Sigmoid colon (tissue), 6 donors: ENCODE measurements at regions not wholly inside any gene's neighbourhood (a gene's known extent, or its start where the extent isn't known, plus 50 kb on each side); places are given as distances from the start of the nearest gene placed in this dataset.
A peak's percentile ranks its signal among the peaks of the same experiment; 100 is the strongest.

Experiments
- DNase-seq: peaks from one replicate; pipeline ENCODE4 v3.0.0-alpha.2; 2019
- H3K27ac ChIP-seq, 4 donors: fragments of 200-600 bp; sonication (generic); one replicate each; pipeline ENCODE4 v1.5.1; 2016 to 2019; ENCODE audit warnings: mild to moderate bottlenecking in 1 of 4
- H3K27me3 ChIP-seq, 3 donors: fragments of 200-600 bp; sonication (generic); one replicate each; pipeline ENCODE4 v1.5.1; 2019; ENCODE audit warnings: mild to moderate bottlenecking in 1 of 3
- H3K36me3 ChIP-seq, 4 donors: fragments of 200-600 bp; sonication (generic); one replicate each; pipeline ENCODE4 v1.5.1; 2016 to 2019
- H3K4me1 ChIP-seq, 4 donors: fragments of 200-600 bp; sonication (generic); one replicate each; pipeline ENCODE4 v1.5.1; 2017 to 2019
- H3K4me3 ChIP-seq, 4 donors: fragments of 200-600 bp; sonication (generic); one replicate each; pipeline ENCODE4 v1.5.1; 2017 to 2019; ENCODE audit warnings: mild to moderate bottlenecking in 2 of 4, moderate library complexity in 1 of 4
- H3K9me3 ChIP-seq, 4 donors: fragments of 200-600 bp in 3 of 4; sonication (generic) in 3 of 4; one replicate each; pipeline versions ENCODE4 v1.5.1 to v1.6.1; 2013 to 2019
- EP300 ChIP-seq, 4 donors: sonication (generic); formaldehyde crosslinking; IDR thresholded peaks; one replicate each; pipeline ENCODE4 v1.6.1; 2017; ENCODE audit warnings: antibody characterized with exemption in 4 of 4
- POLR2A ChIP-seq, 2 donors: fragments of 450-650 bp; IDR thresholded peaks; one replicate each; pipeline ENCODE4 v1.6.1; 2016; ENCODE audit warnings: antibody characterized with exemption in 2 of 2, mild to moderate bottlenecking in 2 of 2, moderate library complexity in 2 of 2
- POLR2AphosphoS5 ChIP-seq, 4 donors: sonication (generic); formaldehyde crosslinking; IDR thresholded peaks; one replicate each; pipeline ENCODE4 v1.6.1; 2017; ENCODE audit warnings: antibody characterized with exemption in 4 of 4
- WGBS, 2 donors: extraction: QIAGEN DNeasy Blood & Tissue Kit; methylation state at CpG; one replicate each; pipeline ENCODE4 v1.1.7; 2013; 5-methylcytosine and 5-hydroxymethylcytosine counted together
- intact Hi-C: fragments of 100-400 bp; cut with DNase I; formaldehyde crosslinking; loops from one replicate; pipeline ENCODE4 v1.15.1; 2023
- TF ChIP-seq, protein P1 (sequence below), 4 experiments: fragments of 450-650 bp in 3 of 4; fragments of 200-600 bp in 1 of 4; IDR thresholded peaks; one replicate each; pipeline ENCODE4 v1.5.1; 2016 to 2019; ENCODE audit warnings: antibody characterized with exemption in 4 of 4, mild to moderate bottlenecking in 3 of 4, moderate library complexity in 2 of 4
- donor health status: healthy with polysubstance abuse.
- donor health status: healthy.

DNA sequence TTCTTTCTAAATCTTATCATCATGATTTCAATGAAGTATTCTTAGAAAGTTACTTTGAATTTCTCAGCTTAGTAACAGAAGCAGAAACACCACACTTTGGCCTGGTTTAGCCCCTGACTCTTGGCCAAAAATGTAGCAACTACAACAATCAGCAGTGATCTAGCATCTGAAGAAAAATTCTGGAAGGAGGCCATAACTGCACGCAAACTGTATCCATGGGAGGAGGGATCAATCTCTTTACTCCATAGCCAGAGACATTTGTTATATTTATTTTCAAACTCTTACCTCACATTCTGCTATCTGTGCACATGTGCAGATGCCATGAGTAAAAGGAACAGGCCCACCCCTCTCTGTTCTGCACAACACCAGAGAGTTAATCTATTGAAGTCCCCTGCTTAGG lies 251.0 kb upstream of the P2RY1 start:
- intact Hi-C loops = no loop called here
- no peaks in the 10 kb centered on the region for H3K36me3 ChIP-seq
- H3K27ac ChIP-seq = no peak overlapping the region

DNA sequence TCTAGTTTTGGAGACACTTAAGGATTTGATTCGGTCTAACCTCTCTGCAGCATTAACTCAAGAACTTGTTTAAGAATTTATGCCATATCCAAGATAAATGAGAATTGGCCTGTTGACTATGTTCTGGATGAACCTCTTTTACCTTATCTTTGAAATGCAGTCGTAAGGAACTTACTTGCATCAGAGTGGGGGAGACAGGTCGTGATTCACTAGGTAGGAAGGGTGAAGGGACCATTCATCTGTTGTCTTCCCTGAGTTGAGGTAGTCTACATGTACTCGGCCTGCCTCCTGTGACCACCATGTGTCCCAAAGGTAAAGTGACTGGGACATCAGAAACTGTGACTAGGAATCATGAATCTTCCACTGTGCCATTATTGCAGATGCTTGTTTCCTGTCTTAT lies 248.0 kb upstream of the P2RY1 start:
- no peak for DNase-seq
- Histone ChIP-seq H3K36me3 (no peaks in the 10 kb centered on the region), H3K27ac (no peak overlapping the region), H3K4me3 (no peak overlapping the region), H3K4me1 (peaks cover 0 to 9% (median 0%) of the 10 kb centered on the region in 4 donors), H3K9me3 (no peaks in the 10 kb centered on the region), H3K27me3 (no peaks in the 10 kb centered on the region)
- no peak for TF ChIP-seq POLR2AphosphoS5 (IDR thresholded peaks at IDR 0.05)
- TF ChIP-seq, protein P1, sequence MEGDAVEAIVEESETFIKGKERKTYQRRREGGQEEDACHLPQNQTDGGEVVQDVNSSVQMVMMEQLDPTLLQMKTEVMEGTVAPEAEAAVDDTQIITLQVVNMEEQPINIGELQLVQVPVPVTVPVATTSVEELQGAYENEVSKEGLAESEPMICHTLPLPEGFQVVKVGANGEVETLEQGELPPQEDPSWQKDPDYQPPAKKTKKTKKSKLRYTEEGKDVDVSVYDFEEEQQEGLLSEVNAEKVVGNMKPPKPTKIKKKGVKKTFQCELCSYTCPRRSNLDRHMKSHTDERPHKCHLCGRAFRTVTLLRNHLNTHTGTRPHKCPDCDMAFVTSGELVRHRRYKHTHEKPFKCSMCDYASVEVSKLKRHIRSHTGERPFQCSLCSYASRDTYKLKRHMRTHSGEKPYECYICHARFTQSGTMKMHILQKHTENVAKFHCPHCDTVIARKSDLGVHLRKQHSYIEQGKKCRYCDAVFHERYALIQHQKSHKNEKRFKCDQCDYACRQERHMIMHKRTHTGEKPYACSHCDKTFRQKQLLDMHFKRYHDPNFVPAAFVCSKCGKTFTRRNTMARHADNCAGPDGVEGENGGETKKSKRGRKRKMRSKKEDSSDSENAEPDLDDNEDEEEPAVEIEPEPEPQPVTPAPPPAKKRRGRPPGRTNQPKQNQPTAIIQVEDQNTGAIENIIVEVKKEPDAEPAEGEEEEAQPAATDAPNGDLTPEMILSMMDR (IDR thresholded peaks at IDR 0.05) = no peak
- TF ChIP-seq POLR2A (IDR thresholded peaks at IDR 0.05) = no peak
- no peak for TF ChIP-seq EP300 (IDR thresholded peaks at IDR 0.05)
- 90 to 92% methylated on average over 4 of the region's 4 CpGs for WGBS, 2 donors
- intact Hi-C loops = no loop called here

More for the DNA sequence above, 251.0 kb upstream of the P2RY1 start:
- Histone ChIP-seq H3K4me1 (peaks cover 0 to 9% (median 0%) of the 10 kb centered on the region in 4 donors), H3K9me3 (no peaks in the 10 kb centered on the region), H3K4me3 (no peak overlapping the region), H3K27me3 (no peaks in the 10 kb centered on the region)
- peak; percentile 70 for DNase-seq
- WGBS, 2 donors = 68 to 83% methylated on average over 1 of the region's 1 CpG
- TF ChIP-seq, protein P1 (IDR thresholded peaks at IDR 0.05) = no peak
- TF ChIP-seq EP300 (IDR thresholded peaks at IDR 0.05) = no peak
- no peak for TF ChIP-seq POLR2A (IDR thresholded peaks at IDR 0.05)
- TF ChIP-seq POLR2AphosphoS5 (IDR thresholded peaks at IDR 0.05) = no peak

DNA sequence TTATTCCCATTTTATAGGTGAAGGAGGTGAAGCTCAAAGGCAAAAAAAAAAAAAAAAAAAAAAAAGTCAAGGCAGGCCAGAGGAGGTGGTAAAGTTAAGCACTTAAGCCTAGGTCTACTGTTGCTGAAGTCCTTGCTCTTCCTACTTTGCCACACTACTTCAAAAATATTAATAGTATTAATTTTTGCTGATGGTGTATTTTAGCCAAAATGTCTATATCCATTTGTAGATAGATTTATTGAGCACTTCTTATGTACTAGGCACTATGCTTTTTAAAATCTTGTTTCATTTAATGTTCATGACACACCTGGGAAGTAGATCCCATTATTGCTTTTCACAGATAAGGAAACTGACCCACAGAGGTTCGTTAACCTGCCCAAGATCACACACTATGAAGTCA lies 247.1 kb upstream of the P2RY1 start:
- intact Hi-C loops = no loop called here
- Histone ChIP-seq H3K27ac (no peak overlapping the region), H3K4me1 (peaks cover 0 to 9% (median 0%) of the 10 kb centered on the region in 4 donors), H3K36me3 (no peaks in the 10 kb centered on the region), H3K4me3 (no peak overlapping the region), H3K9me3 (no peaks in the 10 kb centered on the region), H3K27me3 (no peaks in the 10 kb centered on the region)
- 30 to 79% methylated on average over 1 of the region's 1 CpG for WGBS, 2 donors
- DNase-seq = no peak
- TF ChIP-seq POLR2AphosphoS5 (IDR thresholded peaks at IDR 0.05) (no peak), POLR2A (IDR thresholded peaks at IDR 0.05) (no peak), EP300 (IDR thresholded peaks at IDR 0.05) (no peak)
- TF ChIP-seq, protein P1 (IDR thresholded peaks at IDR 0.05) = no peak

DNA sequence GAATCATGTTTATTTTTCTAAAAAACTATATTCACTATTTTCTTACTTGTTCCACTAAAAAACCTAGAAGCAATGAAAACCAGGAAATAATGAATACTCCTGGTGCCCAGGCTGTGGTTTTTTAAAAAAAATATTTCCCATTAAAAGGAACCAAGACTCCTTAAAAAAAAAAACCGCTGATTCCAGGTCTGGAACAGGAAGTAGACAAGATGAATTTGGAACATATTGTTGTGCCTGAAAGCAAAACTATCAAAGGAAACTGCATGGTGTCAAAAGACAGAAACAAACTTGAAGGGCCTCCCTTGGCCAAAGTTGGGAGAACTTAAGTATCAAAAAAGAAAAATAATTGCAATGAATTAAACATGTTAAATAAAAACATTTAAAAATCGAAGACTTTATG lies 245.3 kb upstream of the P2RY1 start:
- Histone ChIP-seq H3K36me3 (no peaks in the 10 kb centered on the region), H3K4me1 (no peaks in the 10 kb centered on the region), H3K9me3 (no peaks in the 10 kb centered on the region), H3K27me3 (no peaks in the 10 kb centered on the region), H3K4me3 (no peak overlapping the region), H3K27ac (no peak overlapping the region)
- 53 to 58% methylated on average over 2 of the region's 2 CpGs for WGBS, 2 donors
- intact Hi-C loops = no loop called here
- no peak for DNase-seq
- TF ChIP-seq, protein P1 (IDR thresholded peaks at IDR 0.05) = no peak
- TF ChIP-seq POLR2AphosphoS5 (IDR thresholded peaks at IDR 0.05) = no peak
- no peak for TF ChIP-seq EP300 (IDR thresholded peaks at IDR 0.05)
- no peak for TF ChIP-seq POLR2A (IDR thresholded peaks at IDR 0.05)

DNA sequence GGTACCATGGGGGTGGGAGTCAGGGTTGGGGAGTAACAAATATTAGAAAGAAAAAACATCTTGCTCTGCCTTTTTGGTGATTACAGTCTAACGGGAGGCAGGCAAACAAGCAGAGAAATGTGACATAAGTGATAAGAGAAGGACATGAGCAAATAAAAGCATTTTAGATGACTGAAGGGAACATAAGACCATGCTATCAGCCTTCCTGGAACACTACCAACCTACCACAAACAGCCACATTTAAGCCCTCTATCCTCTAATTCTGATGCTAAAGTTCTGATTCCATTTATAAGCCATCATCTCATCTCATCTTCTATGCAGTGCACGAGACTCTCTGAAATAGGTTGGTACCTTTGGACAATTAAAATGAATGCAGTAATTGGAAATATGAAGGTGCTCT lies 243.4 kb upstream of the P2RY1 start:
- Histone ChIP-seq H3K27me3 (no peaks in the 10 kb centered on the region), H3K4me3 (no peak overlapping the region), H3K9me3 (no peaks in the 10 kb centered on the region), H3K4me1 (peaks cover 0 to 11% (median 7%) of the 10 kb centered on the region in 4 donors), H3K36me3 (no peaks in the 10 kb centered on the region), H3K27ac (no peak overlapping the region)
- WGBS, 2 donors = 57 to 58% methylated on average over 2 of the region's 2 CpGs
- intact Hi-C loops = no loop called here
- TF ChIP-seq, protein P1 (IDR thresholded peaks at IDR 0.05) = no peak
- TF ChIP-seq POLR2AphosphoS5 (IDR thresholded peaks at IDR 0.05) = no peak
- TF ChIP-seq EP300 (IDR thresholded peaks at IDR 0.05) = no peak
- no peak for TF ChIP-seq POLR2A (IDR thresholded peaks at IDR 0.05)
- no peak for DNase-seq
